Loucy (cell line): ENCODE measurements at regions not wholly inside any gene's neighbourhood (a gene's known extent, or its start where the extent isn't known, plus 50 kb on each side); places are given as distances from the start of the nearest gene placed in this dataset.

Experiments
- H2AFZ ChIP-seq: fragments of 200-600 bp; sonication (generic); 2 replicates; pipeline ENCODE4 v1.6.0; 2016; ENCODE audit warnings: antibody characterized with exemption, mild to moderate bottlenecking, low read length, moderate library complexity
- H3F3A ChIP-seq: fragments of 200-600 bp; 2 replicates; pipeline ENCODE4 v1.6.0; 2016; ENCODE audit warnings: antibody characterized with exemption, low read depth, mild to moderate bottlenecking
- H3K27me3 ChIP-seq: fragments of 200-600 bp; sonication (generic); 2 replicates; pipeline ENCODE4 v1.6.1; 2014; ENCODE audit warnings: low read length, mild to moderate bottlenecking; ENCODE audit not compliant: insufficient read depth, poor library complexity, severe bottlenecking
- H3K36me3 ChIP-seq: fragments of 200-600 bp; sonication (generic); 2 replicates; pipeline ENCODE4 v1.6.1; 2016; ENCODE audit warnings: low read length; ENCODE audit not compliant: insufficient read depth
- H3K4me1 ChIP-seq: fragments of 200-600 bp; sonication (generic); 2 replicates; pipeline ENCODE4 v1.5.1; 2014; ENCODE audit warnings: low read length, mild to moderate bottlenecking; ENCODE audit not compliant: insufficient read depth, poor library complexity, severe bottlenecking
- H3K4me2 ChIP-seq: fragments of 200-600 bp; sonication (generic); 2 replicates; pipeline ENCODE4 v1.6.0; 2014; ENCODE audit warnings: antibody characterized with exemption, low read length, low read depth, mild to moderate bottlenecking; ENCODE audit not compliant: poor library complexity, severe bottlenecking
- H3K4me3 ChIP-seq: fragments of 200-600 bp; sonication (generic); 2 replicates; pipeline ENCODE4 v1.5.1; 2014; ENCODE audit warnings: low read length, mild to moderate bottlenecking, mixed read lengths; ENCODE audit not compliant: poor library complexity, severe bottlenecking
- H3K79me2 ChIP-seq: fragments of 200-600 bp; sonication (generic); 2 replicates; pipeline ENCODE4 v1.6.1; 2014; ENCODE audit warnings: low read length; ENCODE audit not compliant: insufficient read depth
- H3K9ac ChIP-seq: fragments of 200-600 bp; sonication (generic); 2 replicates; pipeline ENCODE4 v1.6.0; 2014; ENCODE audit warnings: mild to moderate bottlenecking, low read depth, low read length, moderate library complexity; ENCODE audit not compliant: poor library complexity, severe bottlenecking
- H3K9me2 ChIP-seq: fragments of 200-600 bp; sonication (generic); replicated peaks from 2 replicates; pipeline ENCODE4 v1.6.1; 2016; ENCODE audit warnings: low read depth, low read length, mixed read lengths
- H3K9me3 ChIP-seq: fragments of 200-600 bp; sonication (generic); 2 replicates; pipeline ENCODE4 v1.6.1; 2014; ENCODE audit warnings: mild to moderate bottlenecking, antibody characterized with exemption, low read length, low read depth; ENCODE audit not compliant: insufficient read depth
- H4K20me1 ChIP-seq: fragments of 200-600 bp; sonication (generic); 2 replicates; pipeline ENCODE4 v1.6.0; 2014; ENCODE audit warnings: antibody characterized with exemption, low read length, mild to moderate bottlenecking; ENCODE audit not compliant: insufficient read depth, poor library complexity, severe bottlenecking
- CTCF ChIP-seq: fragments of 200-600 bp; sonication (generic); conservative IDR thresholded peaks from 2 replicates; pipeline ENCODE4 v1.5.1; 2014; ENCODE audit warnings: mild to moderate bottlenecking, antibody characterized with exemption, low read length
- EZH2phosphoT487 ChIP-seq: fragments of 200-600 bp; IDR thresholded peaks from 2 replicates; pipeline ENCODE4 v1.6.1; 2018; ENCODE audit warnings: antibody characterized with exemption, mild to moderate bottlenecking, moderate library complexity, borderline replicate concordance

- TF ChIP-seq CTCF (no peak), EZH2phosphoT487 (no peak)
- Histone ChIP-seq H3K9ac (no peak overlapping the region), H3K4me1 (no peaks in the 10 kb centered on the region), H3K4me2 (no peak overlapping the region), H2AFZ (no peak overlapping the region), H3K4me3 (no peak overlapping the region), H4K20me1 (no peaks in the 10 kb centered on the region), H3K27me3 (no peaks in the 10 kb centered on the region), H3F3A (no peaks in the 10 kb centered on the region), H3K9me3 (no peaks in the 10 kb centered on the region), H3K36me3 (no peaks in the 10 kb centered on the region), H3K79me2 (no peaks in the 10 kb centered on the region), H3K9me2 (no peaks in the 10 kb centered on the region)
Observed at GRCh38 chr2:157169889-157170288, 87.6 kb upstream of the GALNT5 start.

- Histone ChIP-seq H3K36me3 (no peaks in the 10 kb centered on the region), H3F3A (no peaks in the 10 kb centered on the region), H3K27me3 (no peaks in the 10 kb centered on the region), H3K4me3 (no peak overlapping the region), H2AFZ (no peak overlapping the region), H3K4me2 (no peak overlapping the region), H3K9me2 (no peaks in the 10 kb centered on the region), H3K9me3 (no peaks in the 10 kb centered on the region), H4K20me1 (no peaks in the 10 kb centered on the region), H3K79me2 (no peaks in the 10 kb centered on the region), H3K4me1 (no peaks in the 10 kb centered on the region), H3K9ac (no peak overlapping the region)
- no peak for TF ChIP-seq CTCF
- no peak for TF ChIP-seq EZH2phosphoT487
Observed at GRCh38 chr2:157170299-157170698, 87.2 kb upstream of the GALNT5 start.

- no peak overlapping the region for H3K4me2 ChIP-seq
- H3K27me3 ChIP-seq = no peaks in the 10 kb centered on the region
- no peaks in the 10 kb centered on the region for H4K20me1 ChIP-seq
- no peak overlapping the region for H3K4me3 ChIP-seq
- H3K79me2 ChIP-seq = no peaks in the 10 kb centered on the region
- no peak overlapping the region for H2AFZ ChIP-seq
- TF ChIP-seq CTCF (no peak), EZH2phosphoT487 (no peak)
- no peaks in the 10 kb centered on the region for H3K9me3 ChIP-seq
- no peaks in the 10 kb centered on the region for H3K36me3 ChIP-seq
- H3K9ac ChIP-seq = no peak overlapping the region
- no peaks in the 10 kb centered on the region for H3K9me2 ChIP-seq
- H3K4me1 ChIP-seq = no peaks in the 10 kb centered on the region
- H3F3A ChIP-seq = no peaks in the 10 kb centered on the region
Observed at GRCh38 chr2:157172239-157172638, 85.3 kb upstream of the GALNT5 start.
